ENCODE measurements at regions not wholly inside any gene's neighbourhood (a gene's known extent, or its start where the extent isn't known, plus 50 kb on each side); places are given as distances from the start of the nearest gene placed in this dataset.

GRCh38 chr2:42947809-42948600 is 155.6 kb upstream of the HAAO start:
- no peak for DNase-seq

GRCh38 chr2:42944779-42945415 is 152.5 kb upstream of the HAAO start:
- DNase-seq = no peak

DNA sequence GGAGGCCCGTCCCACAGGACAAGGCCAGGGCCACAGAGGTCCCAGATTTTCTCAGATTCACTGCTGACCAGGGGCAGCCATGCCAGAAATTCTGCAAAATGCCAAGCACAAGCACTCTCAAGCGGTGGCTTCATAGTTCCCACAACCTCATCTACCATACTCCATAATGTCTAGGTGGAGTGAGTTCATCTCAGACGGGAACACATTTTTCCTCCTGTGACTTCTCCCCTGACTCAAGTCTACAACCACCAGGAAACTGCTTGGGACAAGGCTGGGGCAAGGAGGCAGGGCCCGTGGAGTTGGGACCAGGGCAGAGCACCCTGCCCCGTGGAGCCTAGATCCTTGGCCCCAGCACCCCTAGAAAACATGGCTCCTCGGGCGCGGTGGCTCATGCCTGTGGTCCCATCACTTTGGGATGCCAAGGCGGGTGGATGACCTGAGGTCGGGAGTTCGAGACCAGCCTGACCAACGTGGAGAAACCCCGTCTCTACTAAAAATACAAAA is 150.7 kb upstream of the HAAO start:
- no peak for DNase-seq

- DNase-seq = no peak
Observed at GRCh38 chr2:42942214-42942989, 150.0 kb upstream of the HAAO start.

- DNase-seq = no peak
Observed at GRCh38 chr2:42941633-42942176, 149.3 kb upstream of the HAAO start.

- no peak for DNase-seq
Observed at GRCh38 chr2:42939411-42940206, 147.2 kb upstream of the HAAO start.

DNA sequence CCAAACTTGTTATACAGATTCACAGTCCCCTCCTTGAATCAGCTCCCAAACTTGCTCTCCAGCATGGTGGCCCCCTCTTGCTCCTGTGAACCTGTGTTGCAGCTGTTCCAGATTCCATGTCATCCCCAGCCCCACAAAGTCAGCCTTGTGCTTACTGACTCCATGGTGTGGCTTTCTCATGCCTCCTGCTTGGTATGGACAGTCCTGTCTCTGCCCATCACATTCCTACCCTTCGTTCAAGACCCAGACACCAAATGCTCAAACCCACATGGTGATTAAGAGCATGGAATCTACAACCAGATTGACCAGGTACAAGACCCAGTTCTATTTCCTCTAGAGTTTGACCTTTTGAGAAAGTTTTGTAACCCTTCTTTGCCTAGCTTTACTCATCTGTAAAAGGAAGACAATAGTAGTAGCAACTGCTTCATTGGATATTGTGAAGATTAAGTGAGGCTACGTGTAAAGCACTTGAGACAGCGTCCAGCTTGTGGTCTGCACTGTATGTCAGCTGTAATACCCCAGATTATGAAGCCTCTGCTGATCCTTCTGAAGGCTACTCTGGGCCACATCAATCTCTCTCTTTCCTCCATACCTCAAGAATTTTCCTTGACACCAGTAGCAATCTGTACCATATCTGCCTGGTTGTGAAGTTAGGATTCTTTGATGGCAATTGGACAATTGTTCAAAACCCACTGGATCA is 146.4 kb upstream of the HAAO start:
- DNase-seq = no peak

DNA sequence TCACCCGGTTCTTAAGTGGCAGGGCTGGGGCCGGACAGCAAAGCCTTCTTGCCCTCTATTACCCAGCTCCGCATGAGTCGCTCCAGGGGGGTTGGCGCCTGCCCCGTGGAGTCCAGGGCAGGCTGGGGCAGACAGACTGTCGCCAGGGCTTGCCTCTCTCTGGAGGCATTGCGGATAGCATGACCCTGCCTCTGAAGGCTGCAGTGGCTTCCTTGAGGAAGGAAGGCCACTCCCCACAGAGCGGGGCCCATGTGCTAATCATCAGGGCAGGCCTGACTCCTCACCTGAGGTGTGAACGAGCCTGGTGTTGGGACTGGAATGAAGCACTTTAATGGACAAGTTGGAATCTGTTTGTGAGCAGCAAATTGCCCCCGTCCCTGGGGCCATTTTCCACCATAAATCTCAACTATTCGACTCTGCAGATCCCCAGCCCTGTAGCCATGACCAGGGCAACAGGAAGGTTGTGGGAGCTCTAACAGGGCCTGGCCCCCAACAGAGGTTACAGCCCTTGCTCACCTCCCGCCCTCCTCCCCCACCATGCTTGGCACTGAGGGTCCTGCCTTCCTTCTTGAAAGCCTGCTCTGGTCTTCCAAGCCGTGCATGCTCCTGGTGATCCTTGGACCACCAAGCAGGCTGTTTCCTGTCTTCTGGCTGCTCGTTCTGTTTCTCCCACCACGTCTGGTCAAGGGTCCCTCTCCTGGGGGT is 144.9 kb upstream of the HAAO start:
- DNase-seq = no peak

- DNase-seq = no peak
Observed at GRCh38 chr2:42935692-42936671, 143.6 kb upstream of the HAAO start.

DNA sequence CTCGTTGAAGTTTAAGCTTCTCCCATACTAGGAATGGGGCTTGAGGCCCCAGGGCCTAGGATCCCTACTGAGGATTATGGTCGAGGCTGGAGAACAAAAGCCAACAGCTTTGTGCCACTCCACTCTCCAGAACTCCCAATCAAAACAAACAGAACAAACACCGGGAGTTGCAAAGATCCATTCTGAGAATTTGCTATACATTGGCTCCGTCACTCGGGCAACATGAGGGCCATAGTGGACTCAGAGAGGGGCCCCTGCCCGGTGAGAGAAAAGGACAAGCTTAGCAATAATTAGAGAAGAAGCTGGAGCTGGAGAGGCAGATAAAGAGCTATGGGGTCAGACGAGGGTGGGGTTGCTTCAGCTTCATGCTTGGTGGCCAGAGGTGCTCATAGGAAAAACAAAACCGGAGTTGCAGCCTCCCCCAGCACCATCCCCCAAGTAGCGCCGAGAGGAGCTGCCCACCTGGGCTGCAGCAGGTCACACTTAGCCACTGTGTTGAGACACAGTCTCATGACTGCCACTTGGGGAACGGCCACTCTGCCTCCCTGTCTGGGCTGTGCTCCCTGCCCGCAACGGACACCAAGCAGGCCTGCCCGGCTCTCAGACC is 142.3 kb upstream of the HAAO start:
- no peak for DNase-seq

DNA sequence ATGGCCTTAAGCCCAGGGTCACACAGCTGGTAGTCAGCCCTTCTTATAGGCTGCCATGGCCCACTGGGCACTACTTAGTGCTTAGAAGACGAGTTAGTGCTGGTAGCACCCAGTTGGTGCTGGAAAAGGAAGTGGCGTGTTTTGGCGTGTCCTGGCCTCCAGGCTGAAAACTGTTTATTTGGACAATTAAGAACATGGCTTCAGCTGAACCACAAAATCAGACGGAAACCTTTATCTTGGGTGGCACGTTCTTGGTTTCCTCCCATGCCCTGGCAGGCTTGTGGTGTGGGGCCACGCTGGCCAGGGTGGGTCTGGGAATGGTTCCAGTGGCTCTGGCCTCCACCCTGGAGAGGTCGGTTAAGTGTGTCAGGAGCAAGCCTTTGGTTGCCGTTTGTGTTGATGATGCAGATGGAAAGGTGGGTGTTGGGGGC is 141.5 kb upstream of the HAAO start:
- no peak for DNase-seq

- no peak for DNase-seq
Observed at GRCh38 chr2:42932271-42933151, 140.1 kb upstream of the HAAO start.

- DNase-seq = no peak
Observed at GRCh38 chr2:42931818-42932195, 139.4 kb upstream of the HAAO start.

DNA sequence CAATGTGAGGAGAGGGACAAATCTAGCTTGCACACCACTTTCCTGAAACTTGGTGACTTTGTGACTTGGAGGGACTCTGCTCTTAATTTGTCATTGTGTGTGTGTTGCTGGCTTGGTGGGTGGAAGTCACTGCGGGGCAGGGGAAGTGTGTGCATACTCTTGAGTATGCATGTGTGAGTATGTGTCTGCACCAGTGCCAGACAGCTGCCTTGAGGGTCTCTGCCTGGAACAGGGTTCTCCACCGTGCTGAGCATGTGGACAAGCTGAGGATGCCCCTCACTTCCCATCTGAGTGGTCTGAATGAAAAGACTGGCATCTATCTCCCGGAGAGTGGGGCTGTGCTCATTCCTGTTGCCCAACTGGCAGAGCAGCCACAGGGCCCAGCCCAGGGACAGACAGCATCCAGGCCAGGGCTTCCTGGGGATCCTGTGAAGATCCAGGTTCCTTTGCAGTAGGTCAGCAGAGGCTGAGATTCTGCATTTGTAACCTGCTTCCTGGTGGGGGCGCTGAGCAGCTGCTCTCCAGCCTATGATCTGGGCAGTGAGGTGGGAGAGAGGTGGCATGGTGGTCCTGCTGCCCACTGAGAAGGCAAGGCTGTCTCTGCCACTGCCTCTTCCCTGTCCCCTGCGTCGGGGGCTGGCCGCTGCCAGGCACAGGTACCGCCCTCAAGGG is 138.9 kb upstream of the HAAO start:
- no peak for DNase-seq

- DNase-seq = no peak
Observed at GRCh38 chr2:42930025-42930581, 137.7 kb upstream of the HAAO start.

DNA sequence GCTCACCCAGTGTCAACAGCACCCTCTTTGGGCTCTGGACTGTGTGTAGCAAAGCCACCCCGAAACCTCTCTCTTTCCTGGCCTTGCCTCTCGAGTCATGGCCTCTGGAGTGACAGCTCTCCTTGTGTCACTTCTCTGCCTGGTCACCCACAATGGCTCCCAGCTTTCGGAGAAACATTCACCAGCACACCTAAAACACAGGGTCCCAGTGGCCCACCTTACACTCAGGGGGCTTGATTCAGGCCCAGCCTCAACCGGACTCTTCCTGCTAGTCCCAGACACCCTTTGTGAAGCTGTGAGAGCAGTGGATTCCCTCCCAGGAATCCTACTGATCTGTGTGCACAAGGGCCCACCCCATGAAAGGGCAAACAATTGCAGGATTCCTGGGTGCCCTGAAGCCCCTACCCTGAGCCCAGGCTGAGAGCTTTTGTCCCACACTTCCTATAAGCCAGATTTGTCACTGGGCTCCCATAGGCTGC is 137.2 kb upstream of the HAAO start:
- DNase-seq = no peak

All from activated gamma-delta T cell treated with Interleukin-2 at 50 U/mL for 16 hours (primary cell).